CD14-positive monocyte (primary cell): ENCODE measurements at regions not wholly inside any gene's neighbourhood (a gene's known extent, or its start where the extent isn't known, plus 50 kb on each side); places are given as distances from the start of the nearest gene placed in this dataset.

Experiments used
- DNase-seq, 3 donors: peaks; one replicate each; pipeline ENCODE4 v3.0.0-alpha.2; 2011 to 2022
- H2AFZ ChIP-seq: 2 replicates; pipeline ENCODE4 v1.6.0; 2012; ENCODE audit warnings: mild to moderate bottlenecking, low read depth, low read length, inconsistent platforms; ENCODE audit not compliant: insufficient read depth, poor library complexity, severe bottlenecking
- H3K27ac ChIP-seq, 2 donors: 1 replicate in 1 of 2; 2 replicates in 1 of 2; pipeline ENCODE4 v1.5.1; 2012 to 2013; ENCODE audit warnings: low read length in 2 of 2, control low read depth in 1 of 2, inconsistent platforms in 1 of 2, low read depth in 1 of 2, mild to moderate bottlenecking in 1 of 2
- H3K27me3 ChIP-seq, 2 donors: one replicate each; pipeline versions ENCODE4 v1.6.0 to v1.6.1; 2011 to 2013; ENCODE audit warnings: low read length in 2 of 2; ENCODE audit not compliant: control insufficient read depth in 2 of 2, insufficient read depth in 2 of 2
- H3K36me3 ChIP-seq, 2 donors: replicated peaks in 1 of 2; 1 replicate in 1 of 2; 2 replicates in 1 of 2; pipeline versions ENCODE4 v1.5.1 to v1.6.1; 2012 to 2013; ENCODE audit warnings: low read length in 2 of 2, control low read depth in 1 of 2, inconsistent platforms in 1 of 2, mild to moderate bottlenecking in 1 of 2; ENCODE audit not compliant: insufficient read depth in 2 of 2, control insufficient read depth in 1 of 2
- H3K4me1 ChIP-seq, 2 donors: 1 replicate in 1 of 2; 2 replicates in 1 of 2; pipeline versions ENCODE4 v1.5.1 to v1.6.1; 2012 to 2013; ENCODE audit warnings: low read length in 2 of 2, control low read depth in 1 of 2, inconsistent platforms in 1 of 2, mild to moderate bottlenecking in 1 of 2, moderate library complexity in 1 of 2; ENCODE audit not compliant: insufficient read depth in 2 of 2, control insufficient read depth in 1 of 2
- H3K4me2 ChIP-seq: replicated peaks from 2 replicates; pipeline ENCODE3; 2012; ENCODE audit warnings: low read length, moderate library complexity, mild to moderate bottlenecking; ENCODE audit not compliant: poor library complexity, severe bottlenecking; ENCODE audit errors: extremely low read depth
- H3K4me3 ChIP-seq, 3 experiments: fragments of 200-600 bp in 1 of 3; sonication (generic) in 1 of 3; replicated peaks in 1 of 3; 1 replicate in 2 of 3; 2 replicates in 1 of 3; pipeline ENCODE4 v1.5.1; 2011 to 2013; ENCODE audit warnings: low read length in 3 of 3, mild to moderate bottlenecking in 3 of 3, control low read depth in 2 of 3, low read depth in 2 of 3, inconsistent platforms in 1 of 3, moderate library complexity in 1 of 3
- H3K79me2 ChIP-seq: 2 replicates; pipeline ENCODE4 v1.6.0; 2012; ENCODE audit warnings: mild to moderate bottlenecking, control low read depth, inconsistent platforms, low read length, moderate library complexity; ENCODE audit not compliant: insufficient read depth
- H3K9ac ChIP-seq: 2 replicates; pipeline ENCODE4 v1.6.0; 2017; ENCODE audit warnings: low read length, mild to moderate bottlenecking; ENCODE audit not compliant: insufficient read depth, poor library complexity, severe bottlenecking
- H3K9me3 ChIP-seq, 2 donors: replicated peaks in 1 of 2; 1 replicate in 1 of 2; 2 replicates in 1 of 2; pipeline versions ENCODE4 v1.5.1 to v1.6.1; 2012 to 2013; ENCODE audit warnings: low read length in 2 of 2, control low read depth in 1 of 2; ENCODE audit not compliant: control insufficient read depth in 1 of 2, insufficient read depth in 1 of 2
- H4K20me1 ChIP-seq: 2 replicates; pipeline ENCODE4 v1.6.0; 2012; ENCODE audit warnings: mild to moderate bottlenecking, low read length, control low read depth, moderate library complexity; ENCODE audit not compliant: insufficient read depth
- H3K27ac Mint-ChIP-seq, 7 donors: one replicate each; pipeline ENCODE4 v1.8.0; 2020; ENCODE audit warnings: mild to moderate bottlenecking in 7 of 7, mixed read lengths in 7 of 7, moderate library complexity in 6 of 7, inconsistent platforms in 2 of 7
- H3K27me3 Mint-ChIP-seq, 3 donors: one replicate each; pipeline ENCODE4 v1.8.0; 2021 to 2022; ENCODE audit warnings: low read depth in 3 of 3, mild to moderate bottlenecking in 3 of 3, mixed read lengths in 3 of 3, moderate library complexity in 3 of 3, inconsistent platforms in 1 of 3
- H3K36me3 Mint-ChIP-seq, 2 donors: one replicate each; pipeline ENCODE4 v1.8.0; 2020; ENCODE audit warnings: mixed read lengths in 2 of 2, inconsistent platforms in 1 of 2, mild to moderate bottlenecking in 1 of 2
- H3K4me1 Mint-ChIP-seq: one replicate; pipeline ENCODE4 v1.8.0; 2020; ENCODE audit warnings: mild to moderate bottlenecking, mixed read lengths
- H3K4me3 Mint-ChIP-seq, 2 donors: one replicate each; pipeline ENCODE4 v1.8.0; 2020; ENCODE audit warnings: mild to moderate bottlenecking in 2 of 2, mixed read lengths in 2 of 2, moderate library complexity in 1 of 2
- H3K9me3 Mint-ChIP-seq, 7 donors: one replicate each; pipeline ENCODE4 v1.8.0; 2020 to 2022; ENCODE audit warnings: mixed read lengths in 7 of 7, mild to moderate bottlenecking in 6 of 7, moderate library complexity in 6 of 7, inconsistent platforms in 2 of 7
- CTCF ChIP-seq: fragments of 200-600 bp; IDR thresholded peaks from one replicate; pipeline ENCODE4 v1.8.0; 2022; ENCODE audit warnings: antibody characterized with exemption, mild to moderate bottlenecking
- WGBS: methylation state at CpG from one replicate; pipeline ENCODE4 v1.1.5; 2013; ENCODE audit warnings: missing lambda C conversion rate; ENCODE audit not compliant: insufficient coverage; 5-methylcytosine and 5-hydroxymethylcytosine counted together
- intact Hi-C, 2 donors: fragments of 100-400 bp; cut with micrococcal nuclease; formaldehyde crosslinking; loops; one replicate each; pipeline versions ENCODE4 v1.15.0 to v1.15.1; 2023

- Histone ChIP-seq H3K27me3 (no peaks in the 10 kb centered on the region), H3K4me2 (no peak overlapping the region), H3K4me3 (no peak overlapping the region), H4K20me1 (no peaks in the 10 kb centered on the region), H3K4me1 (no peaks in the 10 kb centered on the region), H3K79me2 (no peaks in the 10 kb centered on the region), H3K36me3 (no peaks in the 10 kb centered on the region), H3K9me3 (peaks cover 10 to 11% of the 10 kb centered on the region in 2 donors), H3K9ac (no peak overlapping the region), H3K27ac (no peak overlapping the region), H2AFZ (no peak overlapping the region)
- no peak for DNase-seq
- Mint-ChIP-seq H3K4me1 (no peaks in the 10 kb centered on the region), H3K9me3 (peaks cover 5 to 25% (median 10%) of the 10 kb centered on the region in 7 donors), H3K36me3 (no peaks in the 10 kb centered on the region), H3K4me3 (no peak overlapping the region), H3K27me3 (no peaks in the 10 kb centered on the region), H3K27ac (no peak overlapping the region)
- no peak for TF ChIP-seq CTCF
- intact Hi-C loops = no loop called here
Measured at GRCh38 chr13:89816404-89816803, 1531.1 kb upstream of the MIR17HG start.

GRCh38 chr13:89822467-89822866 lies 1525.0 kb upstream of the MIR17HG start:
- no peak overlapping the region for H3K4me2 ChIP-seq
- H3K27me3 ChIP-seq = no peaks in the 10 kb centered on the region
- H3K4me3 Mint-ChIP-seq = no peak overlapping the region
- no peaks in the 10 kb centered on the region for H3K36me3 ChIP-seq
- no peak for DNase-seq
- H3K27ac ChIP-seq = no peak overlapping the region
- H3K9ac ChIP-seq = no peak overlapping the region
- no peaks in the 10 kb centered on the region for H3K36me3 Mint-ChIP-seq
- H3K4me1 ChIP-seq = no peaks in the 10 kb centered on the region
- peaks cover 3 to 16% (median 8%) of the 10 kb centered on the region in 7 donors for H3K9me3 Mint-ChIP-seq
- no peaks in the 10 kb centered on the region for H4K20me1 ChIP-seq
- no peaks in the 10 kb centered on the region for H3K4me1 Mint-ChIP-seq
- H2AFZ ChIP-seq = no peak overlapping the region
- H3K9me3 ChIP-seq = peaks cover 7 to 11% of the 10 kb centered on the region in 2 donors
- H3K4me3 ChIP-seq = no peak overlapping the region
- peaks cover 0 to 3% (median 0%) of the 10 kb centered on the region in 3 donors for H3K27me3 Mint-ChIP-seq
- H3K27ac Mint-ChIP-seq = no peak overlapping the region
- 93% methylated on average over 3 of the region's 4 CpGs for WGBS
- H3K79me2 ChIP-seq = no peaks in the 10 kb centered on the region
- no peak for TF ChIP-seq CTCF
- intact Hi-C loops = no loop called here
